Hepatocyte (in vitro differentiated cells): ENCODE measurements at regions not wholly inside any gene's neighbourhood (a gene's known extent, or its start where the extent isn't known, plus 50 kb on each side); places are given as distances from the start of the nearest gene placed in this dataset.

Source experiments
- DNase-seq: peaks from one replicate; pipeline ENCODE4 v3.0.0-alpha.2; 2016; ENCODE audit warnings: low spot score
- H2AFZ ChIP-seq: fragments of 200-600 bp; sonication (generic); 2 replicates; pipeline ENCODE4 v1.6.0; 2016; ENCODE audit warnings: antibody characterized with exemption, mild to moderate bottlenecking
- H3K27ac ChIP-seq: fragments of 200-600 bp; sonication (generic); 2 replicates; pipeline ENCODE4 v1.5.1; 2016; ENCODE audit warnings: mild to moderate bottlenecking
- H3K27me3 ChIP-seq: fragments of 200-600 bp; sonication (generic); 2 replicates; pipeline ENCODE4 v1.6.1; 2016
- H3K36me3 ChIP-seq: fragments of 200-600 bp; sonication (generic); replicated peaks from 2 replicates; pipeline ENCODE4 v1.5.1; 2016; ENCODE audit warnings: low read depth; ENCODE audit not compliant: insufficient read depth
- H3K4me1 ChIP-seq: fragments of 200-600 bp; sonication (generic); 2 replicates; pipeline ENCODE4 v1.5.1; 2016; ENCODE audit warnings: mild to moderate bottlenecking, moderate library complexity; ENCODE audit not compliant: insufficient read depth
- H3K4me2 ChIP-seq: fragments of 200-600 bp; sonication (generic); 2 replicates; pipeline ENCODE4 v1.6.0; 2016
- H3K4me3 ChIP-seq: fragments of 200-600 bp; sonication (generic); 2 replicates; pipeline ENCODE4 v1.5.1; 2016; ENCODE audit warnings: mild to moderate bottlenecking
- H3K79me2 ChIP-seq: fragments of 200-600 bp; sonication (generic); 2 replicates; pipeline ENCODE4 v1.6.0; 2017; ENCODE audit warnings: mild to moderate bottlenecking
- H3K9me2 ChIP-seq: fragments of 200-600 bp; sonication (generic); replicated peaks from 2 replicates; pipeline ENCODE4 v1.6.0; 2017; ENCODE audit warnings: mild to moderate bottlenecking; ENCODE audit not compliant: insufficient read depth
- H3K9me3 ChIP-seq: fragments of 200-600 bp; sonication (generic); 2 replicates; pipeline ENCODE4 v1.5.1; 2016; ENCODE audit warnings: low read depth, mild to moderate bottlenecking
- H4K20me1 ChIP-seq: fragments of 200-600 bp; sonication (generic); 2 replicates; pipeline ENCODE4 v1.6.0; 2016; ENCODE audit warnings: mild to moderate bottlenecking; ENCODE audit not compliant: insufficient read depth, poor library complexity, severe bottlenecking
- CTCF ChIP-seq: fragments of 200-600 bp; sonication (generic); IDR thresholded peaks from 2 replicates; pipeline ENCODE4 v1.5.1; 2016; ENCODE audit warnings: antibody characterized with exemption, mild to moderate bottlenecking; ENCODE audit not compliant: poor library complexity
- EZH2 ChIP-seq: fragments of 200-600 bp; sonication (generic); IDR thresholded peaks from 2 replicates; pipeline ENCODE4 v1.6.1; 2016; ENCODE audit warnings: antibody characterized with exemption, mild to moderate bottlenecking, borderline replicate concordance
- EZH2phosphoT487 ChIP-seq: fragments of 200-600 bp; sonication (generic); IDR thresholded peaks from one replicate; pipeline ENCODE4 v1.6.1; 2018; ENCODE audit warnings: antibody characterized with exemption, mild to moderate bottlenecking, low read depth, moderate library complexity; ENCODE audit not compliant: unreplicated experiment, severe bottlenecking
- WGBS: methylation state at CpG from one replicate; pipeline ENCODE4 v1.1.6; 2016; ENCODE audit warnings: low lambda C conversion rate; ENCODE audit errors: missing lambda C conversion rate; 5-methylcytosine and 5-hydroxymethylcytosine counted together

GRCh38 chr17:51533821-51534220, 273.5 kb downstream of the UTP18 start:
- no peaks in the 10 kb centered on the region for H3K9me2 ChIP-seq
- no peaks in the 10 kb centered on the region for H4K20me1 ChIP-seq
- H3K27ac ChIP-seq, result no peak overlapping the region
- H3K79me2 ChIP-seq, result no peaks in the 10 kb centered on the region
- no peak for DNase-seq
- H3K4me2 ChIP-seq, result no peak overlapping the region
- no peaks in the 10 kb centered on the region for H3K36me3 ChIP-seq
- H3K4me3 ChIP-seq, result no peak overlapping the region
- no peak overlapping the region for H2AFZ ChIP-seq
- TF ChIP-seq CTCF (no peak), EZH2 (no peak), EZH2phosphoT487 (no peak)
- H3K4me1 ChIP-seq, result no peaks in the 10 kb centered on the region
- 97% methylated on average over 3 of the region's 3 CpGs for WGBS
- H3K27me3 ChIP-seq, result peaks cover 11% of the 10 kb centered on the region
- H3K9me3 ChIP-seq, result no peaks in the 10 kb centered on the region

GRCh38 chr17:51536627-51537026, 276.3 kb downstream of the UTP18 start:
- Histone ChIP-seq H3K79me2 (no peaks in the 10 kb centered on the region), H3K27me3 (no peaks in the 10 kb centered on the region), H4K20me1 (no peaks in the 10 kb centered on the region), H3K4me1 (no peaks in the 10 kb centered on the region), H2AFZ (no peak overlapping the region), H3K36me3 (no peaks in the 10 kb centered on the region), H3K9me2 (no peaks in the 10 kb centered on the region), H3K27ac (no peak overlapping the region), H3K9me3 (no peaks in the 10 kb centered on the region), H3K4me3 (no peak overlapping the region), H3K4me2 (no peak overlapping the region)
- DNase-seq, result no peak
- WGBS, result 86% methylated on average over 7 of the region's 7 CpGs
- TF ChIP-seq EZH2phosphoT487 (no peak), EZH2 (no peak), CTCF (no peak)

- Histone ChIP-seq H3K79me2 (no peaks in the 10 kb centered on the region), H3K4me1 (no peaks in the 10 kb centered on the region), H3K27me3 (no peaks in the 10 kb centered on the region), H3K9me2 (no peaks in the 10 kb centered on the region), H3K27ac (no peak overlapping the region), H3K4me3 (no peak overlapping the region), H2AFZ (no peak overlapping the region), H4K20me1 (no peaks in the 10 kb centered on the region), H3K9me3 (no peaks in the 10 kb centered on the region), H3K36me3 (no peaks in the 10 kb centered on the region), H3K4me2 (no peak overlapping the region)
- TF ChIP-seq EZH2phosphoT487 (no peak), CTCF (no peak), EZH2 (no peak)
- 75% methylated on average over 7 of the region's 7 CpGs for WGBS
- no peak for DNase-seq
Observed at GRCh38 chr17:51537996-51538550, 277.7 kb downstream of the UTP18 start.

- 90% methylated on average over 6 of the region's 6 CpGs for WGBS
- TF ChIP-seq CTCF, result peak; percentile 7
- no peak for TF ChIP-seq EZH2phosphoT487
- TF ChIP-seq EZH2, result no peak
- no peak for DNase-seq
Observed at GRCh38 chr17:51540151-51540550, 279.8 kb downstream of the UTP18 start.

More at GRCh38 chr17:51540151-51540550, 279.8 kb downstream of the UTP18 start:
- Histone ChIP-seq H3K27ac (no peak overlapping the region), H3K27me3 (no peaks in the 10 kb centered on the region), H3K9me3 (no peaks in the 10 kb centered on the region), H3K36me3 (no peaks in the 10 kb centered on the region), H3K4me1 (no peaks in the 10 kb centered on the region), H3K79me2 (no peaks in the 10 kb centered on the region), H2AFZ (no peak overlapping the region), H3K4me3 (no peak overlapping the region), H3K4me2 (no peak overlapping the region), H4K20me1 (no peaks in the 10 kb centered on the region), H3K9me2 (no peaks in the 10 kb centered on the region)
